IPS-18c (cell line): ENCODE measurements at regions not wholly inside any gene's neighbourhood (a gene's known extent, or its start where the extent isn't known, plus 50 kb on each side); places are given as distances from the start of the nearest gene placed in this dataset.

Experiments used
- H3K4me3 ChIP-seq: 2 replicates; pipeline ENCODE4 v1.7.0; 2013; ENCODE audit warnings: low read depth, mild to moderate bottlenecking, low read length, moderate library complexity; ENCODE audit not compliant: insufficient read depth
- H3K9me3 ChIP-seq: one replicate; pipeline ENCODE4 v1.6.1; 2013; ENCODE audit warnings: mild to moderate bottlenecking, low read length, moderate library complexity; ENCODE audit not compliant: control insufficient read depth, insufficient read depth

GRCh38 chr1:38424677-38425076 lies 378.1 kb upstream of the POU3F1 start:
- peak overlapping the region; percentile 9; the same call in 1 of the 2 replicates for H3K4me3 ChIP-seq
- H3K9me3 ChIP-seq: no peaks in the 10 kb centered on the region

- Histone ChIP-seq H3K4me3 (no peak overlapping the region), H3K9me3 (no peaks in the 10 kb centered on the region)
Observed at GRCh38 chr1:38420666-38421065, 374.1 kb upstream of the POU3F1 start.

- no peaks in the 10 kb centered on the region for H3K9me3 ChIP-seq
- no peak overlapping the region for H3K4me3 ChIP-seq
Observed at GRCh38 chr1:38418195-38419030, 371.8 kb upstream of the POU3F1 start.

GRCh38 chr1:38403667-38404066 lies 357.1 kb upstream of the POU3F1 start:
- Histone ChIP-seq H3K4me3 (no peak overlapping the region), H3K9me3 (no peaks in the 10 kb centered on the region)

GRCh38 chr1:38402230-38402815 lies 355.7 kb upstream of the POU3F1 start:
- Histone ChIP-seq H3K9me3 (no peaks in the 10 kb centered on the region), H3K4me3 (no peak overlapping the region)

- Histone ChIP-seq H3K9me3 (no peaks in the 10 kb centered on the region), H3K4me3 (no peak overlapping the region)
Observed at GRCh38 chr1:38396606-38397005, 350.0 kb upstream of the POU3F1 start.

GRCh38 chr1:38394303-38394702 lies 347.7 kb upstream of the POU3F1 start:
- Histone ChIP-seq H3K9me3 (no peaks in the 10 kb centered on the region), H3K4me3 (no peak overlapping the region)

- no peak overlapping the region for H3K4me3 ChIP-seq
- H3K9me3 ChIP-seq: no peaks in the 10 kb centered on the region
Observed at GRCh38 chr1:38392861-38393260, 346.3 kb upstream of the POU3F1 start.

GRCh38 chr1:38381256-38381655 lies 334.7 kb upstream of the POU3F1 start:
- no peaks in the 10 kb centered on the region for H3K9me3 ChIP-seq
- no peak overlapping the region for H3K4me3 ChIP-seq

- Histone ChIP-seq H3K4me3 (no peak overlapping the region), H3K9me3 (peaks cover 2% of the 10 kb centered on the region)
Observed at GRCh38 chr1:38376577-38376976, 330.0 kb upstream of the POU3F1 start.

- Histone ChIP-seq H3K4me3 (no peak overlapping the region), H3K9me3 (peaks cover 2% of the 10 kb centered on the region)
Observed at GRCh38 chr1:38375035-38375434, 328.4 kb upstream of the POU3F1 start.

GRCh38 chr1:38371505-38371844 lies 324.9 kb upstream of the POU3F1 start:
- no peak overlapping the region for H3K4me3 ChIP-seq

GRCh38 chr1:38370716-38371504 lies 324.3 kb upstream of the POU3F1 start:
- Histone ChIP-seq H3K9me3 (peaks cover 2% of the 10 kb centered on the region), H3K4me3 (no peak overlapping the region)

More at GRCh38 chr1:38371505-38371844, 324.9 kb upstream of the POU3F1 start:
- peaks cover 2% of the 10 kb centered on the region for H3K9me3 ChIP-seq

GRCh38 chr1:38365242-38365641 lies 318.6 kb upstream of the POU3F1 start:
- Histone ChIP-seq H3K4me3 (no peak overlapping the region), H3K9me3 (no peaks in the 10 kb centered on the region)

GRCh38 chr1:38361566-38361965 lies 315.0 kb upstream of the POU3F1 start:
- Histone ChIP-seq H3K4me3 (no peak overlapping the region), H3K9me3 (no peaks in the 10 kb centered on the region)

- no peaks in the 10 kb centered on the region for H3K9me3 ChIP-seq
- no peak overlapping the region for H3K4me3 ChIP-seq
Observed at GRCh38 chr1:38360807-38361206, 314.2 kb upstream of the POU3F1 start.

- Histone ChIP-seq H3K9me3 (no peaks in the 10 kb centered on the region), H3K4me3 (no peak overlapping the region)
Observed at GRCh38 chr1:38353956-38354355, 307.4 kb upstream of the POU3F1 start.

GRCh38 chr1:38352869-38353268 lies 306.3 kb upstream of the POU3F1 start:
- Histone ChIP-seq H3K9me3 (peaks cover 2% of the 10 kb centered on the region), H3K4me3 (no peak overlapping the region)
